ENCODE measurements at regions not wholly inside any gene's neighbourhood (a gene's known extent, or its start where the extent isn't known, plus 50 kb on each side); places are given as distances from the start of the nearest gene placed in this dataset.

- Mint-ChIP-seq H3K27ac (ENCODE audit: unreplicated experiment) (no peak overlapping the region), H3K36me3 (ENCODE audit: unreplicated experiment) (no peaks in the 10 kb centered on the region), H3K4me3 (ENCODE audit: unreplicated experiment) (no peak overlapping the region), H3K27me3 (ENCODE audit: unreplicated experiment) (peaks cover 2% of the 10 kb centered on the region), H3K9me3 (ENCODE audit: unreplicated experiment) (no peaks in the 10 kb centered on the region), H3K4me1 (ENCODE audit: low read depth, unreplicated experiment) (peaks cover 7% of the 10 kb centered on the region)
- no peak for DNase-seq
- TF ChIP-seq, protein P1, sequence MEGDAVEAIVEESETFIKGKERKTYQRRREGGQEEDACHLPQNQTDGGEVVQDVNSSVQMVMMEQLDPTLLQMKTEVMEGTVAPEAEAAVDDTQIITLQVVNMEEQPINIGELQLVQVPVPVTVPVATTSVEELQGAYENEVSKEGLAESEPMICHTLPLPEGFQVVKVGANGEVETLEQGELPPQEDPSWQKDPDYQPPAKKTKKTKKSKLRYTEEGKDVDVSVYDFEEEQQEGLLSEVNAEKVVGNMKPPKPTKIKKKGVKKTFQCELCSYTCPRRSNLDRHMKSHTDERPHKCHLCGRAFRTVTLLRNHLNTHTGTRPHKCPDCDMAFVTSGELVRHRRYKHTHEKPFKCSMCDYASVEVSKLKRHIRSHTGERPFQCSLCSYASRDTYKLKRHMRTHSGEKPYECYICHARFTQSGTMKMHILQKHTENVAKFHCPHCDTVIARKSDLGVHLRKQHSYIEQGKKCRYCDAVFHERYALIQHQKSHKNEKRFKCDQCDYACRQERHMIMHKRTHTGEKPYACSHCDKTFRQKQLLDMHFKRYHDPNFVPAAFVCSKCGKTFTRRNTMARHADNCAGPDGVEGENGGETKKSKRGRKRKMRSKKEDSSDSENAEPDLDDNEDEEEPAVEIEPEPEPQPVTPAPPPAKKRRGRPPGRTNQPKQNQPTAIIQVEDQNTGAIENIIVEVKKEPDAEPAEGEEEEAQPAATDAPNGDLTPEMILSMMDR (IDR thresholded peaks at IDR 0.05; ENCODE audit: partially characterized antibody, unreplicated experiment), result no peak
These were observed 178.2 kb downstream of the PLPP3 start for GRCh38 chr1:56401191-56401590.

GRCh38 chr1:56400526-56400925 is 178.8 kb downstream of the PLPP3 start:
- H3K9me3 Mint-ChIP-seq (ENCODE audit: unreplicated experiment), result no peaks in the 10 kb centered on the region
- H3K36me3 Mint-ChIP-seq (ENCODE audit: unreplicated experiment), result no peaks in the 10 kb centered on the region
- no peak for DNase-seq
- H3K4me1 Mint-ChIP-seq (ENCODE audit: low read depth, unreplicated experiment), result peaks cover 7% of the 10 kb centered on the region
- H3K27me3 Mint-ChIP-seq (ENCODE audit: unreplicated experiment), result peaks cover 2% of the 10 kb centered on the region
- no peak overlapping the region for H3K27ac Mint-ChIP-seq (ENCODE audit: unreplicated experiment)
- H3K4me3 Mint-ChIP-seq (ENCODE audit: unreplicated experiment), result no peak overlapping the region
- TF ChIP-seq, protein P1 (IDR thresholded peaks at IDR 0.05; ENCODE audit: partially characterized antibody, unreplicated experiment), result no peak

- no peaks in the 10 kb centered on the region for H3K36me3 Mint-ChIP-seq (ENCODE audit: unreplicated experiment)
- peaks cover 7% of the 10 kb centered on the region for H3K4me1 Mint-ChIP-seq (ENCODE audit: low read depth, unreplicated experiment)
- H3K27ac Mint-ChIP-seq (ENCODE audit: unreplicated experiment), result no peak overlapping the region
- H3K27me3 Mint-ChIP-seq (ENCODE audit: unreplicated experiment), result peaks cover 2% of the 10 kb centered on the region
- TF ChIP-seq, protein P1 (IDR thresholded peaks at IDR 0.05; ENCODE audit: partially characterized antibody, unreplicated experiment), result no peak
- no peak overlapping the region for H3K4me3 Mint-ChIP-seq (ENCODE audit: unreplicated experiment)
- DNase-seq, result no peak
- H3K9me3 Mint-ChIP-seq (ENCODE audit: unreplicated experiment), result no peaks in the 10 kb centered on the region
These were observed 179.6 kb downstream of the PLPP3 start for GRCh38 chr1:56399795-56400194.

GRCh38 chr1:56399326-56399725 is 180.0 kb downstream of the PLPP3 start:
- no peak for DNase-seq
- H3K4me1 Mint-ChIP-seq (ENCODE audit: low read depth, unreplicated experiment), result peaks cover 7% of the 10 kb centered on the region
- no peaks in the 10 kb centered on the region for H3K9me3 Mint-ChIP-seq (ENCODE audit: unreplicated experiment)
- H3K4me3 Mint-ChIP-seq (ENCODE audit: unreplicated experiment), result no peak overlapping the region
- no peak overlapping the region for H3K27ac Mint-ChIP-seq (ENCODE audit: unreplicated experiment)
- H3K36me3 Mint-ChIP-seq (ENCODE audit: unreplicated experiment), result no peaks in the 10 kb centered on the region
- H3K27me3 Mint-ChIP-seq (ENCODE audit: unreplicated experiment), result peaks cover 2% of the 10 kb centered on the region
- TF ChIP-seq, protein P1 (IDR thresholded peaks at IDR 0.05; ENCODE audit: partially characterized antibody, unreplicated experiment), result no peak

DNA sequence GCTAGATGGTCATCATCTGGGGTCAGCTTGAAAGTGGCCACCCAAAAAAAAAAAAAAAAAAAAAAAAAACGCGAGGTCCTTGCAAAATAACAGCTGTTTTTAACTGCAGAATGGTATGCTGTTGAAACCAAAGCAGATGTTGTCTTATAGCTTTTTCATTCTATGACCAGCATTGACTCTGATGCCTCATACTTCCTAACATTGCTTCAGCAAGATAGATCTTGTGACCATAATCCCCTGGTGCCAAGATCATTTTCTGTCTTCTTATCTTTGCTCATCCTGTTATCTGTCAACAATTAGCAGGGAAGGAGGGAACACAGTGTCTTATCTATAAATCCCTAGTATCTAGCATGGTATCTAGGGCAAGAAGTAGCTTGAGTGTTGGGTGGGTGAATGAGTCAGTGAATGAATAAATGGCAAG is 181.5 kb downstream of the PLPP3 start:
- peaks cover 7% of the 10 kb centered on the region for H3K4me1 Mint-ChIP-seq (ENCODE audit: low read depth, unreplicated experiment)
- DNase-seq, result no peak
- TF ChIP-seq, protein P1 (IDR thresholded peaks at IDR 0.05; ENCODE audit: partially characterized antibody, unreplicated experiment), result no peak
- H3K9me3 Mint-ChIP-seq (ENCODE audit: unreplicated experiment), result no peaks in the 10 kb centered on the region
- no peaks in the 10 kb centered on the region for H3K27me3 Mint-ChIP-seq (ENCODE audit: unreplicated experiment)
- no peak overlapping the region for H3K4me3 Mint-ChIP-seq (ENCODE audit: unreplicated experiment)
- no peaks in the 10 kb centered on the region for H3K36me3 Mint-ChIP-seq (ENCODE audit: unreplicated experiment)
- no peak overlapping the region for H3K27ac Mint-ChIP-seq (ENCODE audit: unreplicated experiment)

Measured in glutamatergic neuron (in vitro differentiated cells).